Iris pigment epithelial cell (primary cell): ENCODE measurements at regions not wholly inside any gene's neighbourhood (a gene's known extent, or its start where the extent isn't known, plus 50 kb on each side); places are given as distances from the start of the nearest gene placed in this dataset.

Experiments
- DNase-seq: peaks from one replicate; pipeline ENCODE4 v3.0.0-alpha.2; 2011; ENCODE audit warnings: low read depth

DNA sequence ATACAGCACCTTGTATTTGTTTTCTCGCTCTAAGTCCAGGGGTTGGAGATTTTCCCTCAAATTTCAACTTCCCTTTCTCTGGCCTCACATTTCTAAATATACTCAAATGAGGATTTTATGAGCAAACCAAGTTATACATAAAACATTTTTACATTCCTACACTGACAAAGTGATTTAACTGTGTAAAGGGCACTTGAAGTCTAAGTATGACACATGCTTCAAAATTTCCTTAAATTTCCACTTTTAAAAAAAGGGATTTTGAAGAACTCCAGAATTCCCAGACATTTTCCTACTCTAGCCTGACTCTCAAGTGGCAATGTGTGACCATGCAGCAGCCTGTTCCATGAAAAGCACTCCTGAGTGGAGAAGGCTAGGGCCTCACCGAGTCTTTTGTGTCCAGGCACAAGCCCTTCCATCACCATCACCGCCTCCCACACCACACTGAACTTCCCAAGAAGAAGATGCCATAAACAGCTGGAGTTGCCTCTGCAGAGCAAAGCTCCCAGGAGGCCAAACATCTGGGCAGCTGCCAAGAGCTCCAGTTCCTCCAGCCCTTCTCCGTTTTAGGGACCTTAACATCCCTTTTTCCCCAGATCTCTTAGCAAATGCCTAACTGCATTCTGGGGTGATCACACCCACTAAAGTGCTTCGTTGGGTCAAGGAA is 68.9 kb downstream of the NCR2 start:
- no peak for DNase-seq

DNA sequence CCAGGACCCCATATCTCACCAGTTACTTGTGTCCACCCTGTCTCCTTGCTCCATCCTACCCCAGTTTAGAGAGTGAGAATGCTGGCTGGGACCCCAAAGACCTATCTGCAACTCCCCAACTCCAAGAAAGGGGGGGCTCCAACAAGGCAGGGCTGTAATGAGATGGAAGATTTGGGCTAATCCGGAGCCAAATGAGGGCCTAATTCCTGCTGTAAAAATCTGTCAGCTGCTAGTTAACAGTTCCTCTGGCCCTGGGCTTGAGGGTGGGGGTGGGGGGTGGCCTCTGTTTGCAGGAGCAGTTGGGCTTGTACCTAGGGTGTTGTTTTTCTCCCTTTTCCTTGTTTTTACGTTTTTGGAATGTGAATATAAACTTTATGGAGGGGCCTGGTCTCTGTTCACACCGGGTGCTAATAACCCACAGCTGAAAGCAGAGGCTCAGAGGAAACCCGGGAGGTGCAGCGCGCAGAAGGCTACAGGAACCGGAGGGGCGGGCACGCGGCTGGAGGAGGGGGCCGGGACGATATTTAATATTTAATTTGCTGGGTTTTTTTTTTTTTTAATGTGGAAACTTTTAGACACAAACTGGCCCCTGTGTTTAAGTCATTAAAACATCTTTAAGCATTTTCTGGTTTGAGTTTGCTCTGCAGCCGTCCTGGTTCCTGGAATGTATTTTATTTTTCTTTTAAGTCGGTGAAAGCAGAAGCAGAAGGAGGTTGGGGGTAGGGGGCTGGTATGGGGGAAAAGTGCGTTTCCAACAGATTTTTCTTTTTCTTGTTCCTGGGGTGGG is 70.7 kb downstream of the NCR2 start:
- DNase-seq: no peak

DNA sequence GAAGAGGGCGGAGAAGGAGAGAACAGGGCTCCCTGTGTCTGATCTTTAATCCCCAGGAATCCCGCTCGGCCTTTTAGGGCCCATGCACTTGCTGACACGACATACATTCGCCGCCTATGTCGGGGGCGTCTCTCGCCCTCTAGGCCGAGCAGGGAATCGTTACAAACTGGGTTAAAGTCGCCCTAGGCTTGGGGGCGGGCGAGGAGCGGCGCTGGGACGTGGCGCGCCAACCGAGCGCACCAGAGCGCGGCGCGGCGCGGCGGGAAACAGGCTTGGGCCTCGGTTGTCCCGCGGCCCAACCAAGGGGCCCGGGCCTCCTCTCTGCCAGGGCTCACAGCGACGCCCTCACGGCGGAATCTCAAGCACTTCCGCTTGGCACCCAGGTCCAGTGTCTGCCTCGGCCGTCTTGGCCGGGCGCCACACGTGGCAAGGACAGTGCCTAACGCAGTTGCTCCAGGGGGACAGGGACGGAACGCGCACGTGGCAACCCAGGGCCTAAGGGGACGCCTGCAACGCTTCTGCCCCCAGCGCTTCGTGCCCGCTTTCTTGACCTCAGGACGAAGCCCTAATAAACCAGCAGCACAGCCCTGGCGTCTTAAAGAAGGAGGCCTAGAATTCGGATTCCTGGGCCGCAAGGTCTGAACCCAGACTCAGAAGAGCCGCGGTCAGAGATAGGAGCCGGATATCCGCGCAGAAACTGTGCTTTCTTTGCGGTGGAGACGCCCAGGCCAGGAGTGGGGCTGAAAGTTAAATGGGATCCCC is 71.5 kb downstream of the NCR2 start:
- no peak for DNase-seq

DNA sequence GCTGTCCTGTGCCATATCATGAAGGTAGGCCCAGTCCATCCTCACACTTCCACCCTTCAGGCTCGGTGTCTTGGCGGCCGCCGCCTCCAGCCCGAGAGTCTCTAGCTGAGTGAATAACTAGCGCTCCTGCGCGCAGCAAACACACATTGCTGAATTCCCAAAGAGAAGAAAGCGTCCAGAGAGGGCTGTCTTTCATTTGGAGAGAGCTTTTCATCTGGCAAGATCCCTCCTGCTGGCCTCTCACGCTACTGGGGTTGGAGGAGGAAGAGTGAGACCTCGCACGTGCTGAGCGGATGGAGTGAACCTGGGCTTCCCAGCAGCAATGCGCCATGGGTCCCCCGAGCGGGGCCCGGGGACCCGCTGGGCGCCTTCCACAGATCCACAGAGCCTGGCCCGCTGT is 73.2 kb downstream of the NCR2 start:
- DNase-seq: no peak

DNA sequence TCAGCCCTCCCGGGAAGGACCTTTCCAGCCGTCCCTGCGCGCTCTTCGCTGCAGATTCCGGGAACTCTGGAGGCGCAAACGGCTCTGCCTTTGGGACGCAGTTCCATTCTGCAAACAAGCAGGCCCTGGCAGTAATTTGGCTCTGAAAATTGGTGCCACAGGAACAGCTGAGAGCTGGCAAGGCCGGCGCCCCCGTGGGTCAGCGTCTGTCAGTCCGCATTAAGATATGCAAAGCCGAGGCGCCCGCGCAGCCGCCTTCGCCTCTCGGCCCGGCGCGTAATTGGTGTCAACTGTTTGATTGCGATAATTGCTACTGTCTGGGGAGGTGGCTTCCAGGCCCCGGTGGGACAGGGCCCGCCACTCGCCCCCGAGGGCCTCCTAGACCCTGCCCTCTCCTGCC is 73.6 kb downstream of the NCR2 start:
- no peak for DNase-seq

DNA sequence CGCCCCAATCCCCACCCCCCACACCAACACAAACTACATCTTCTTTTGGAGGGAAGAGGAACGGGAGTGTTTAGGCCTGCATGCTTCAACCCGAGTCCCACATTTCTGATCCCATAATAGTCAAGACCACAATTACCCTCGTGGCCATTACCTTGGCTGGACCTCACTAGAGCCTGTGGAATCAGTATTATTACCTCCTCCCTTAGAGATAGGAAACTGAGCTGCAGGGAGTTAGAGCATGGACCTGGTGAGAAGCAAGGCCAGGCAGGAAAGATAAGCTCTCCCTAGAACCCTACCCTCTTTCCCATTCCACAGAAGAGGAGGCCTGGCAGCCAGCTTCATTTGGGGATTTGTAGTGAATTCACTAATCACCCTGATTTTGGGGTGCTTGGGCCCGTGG is 74.1 kb downstream of the NCR2 start:
- no peak for DNase-seq

DNA sequence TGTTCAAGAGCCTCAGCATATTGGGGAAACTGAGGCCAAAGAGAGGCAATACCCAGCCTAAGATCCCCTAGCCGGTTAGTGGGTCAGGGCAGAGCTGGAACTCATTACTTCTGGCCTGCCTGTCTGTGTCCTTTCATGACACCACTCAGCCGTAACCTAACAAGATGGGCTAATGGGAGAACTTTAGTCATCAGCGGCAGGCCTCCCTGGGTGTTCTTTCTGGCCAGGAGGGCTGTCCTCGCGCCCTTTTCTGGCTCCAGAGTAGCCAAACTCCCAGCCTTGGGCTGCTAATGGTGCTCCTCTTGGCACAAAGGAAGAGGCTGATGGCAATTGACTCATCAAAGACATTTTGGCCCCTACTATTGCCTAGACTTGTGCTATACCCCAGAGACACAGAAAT is 76.6 kb downstream of the NCR2 start:
- no peak for DNase-seq

DNA sequence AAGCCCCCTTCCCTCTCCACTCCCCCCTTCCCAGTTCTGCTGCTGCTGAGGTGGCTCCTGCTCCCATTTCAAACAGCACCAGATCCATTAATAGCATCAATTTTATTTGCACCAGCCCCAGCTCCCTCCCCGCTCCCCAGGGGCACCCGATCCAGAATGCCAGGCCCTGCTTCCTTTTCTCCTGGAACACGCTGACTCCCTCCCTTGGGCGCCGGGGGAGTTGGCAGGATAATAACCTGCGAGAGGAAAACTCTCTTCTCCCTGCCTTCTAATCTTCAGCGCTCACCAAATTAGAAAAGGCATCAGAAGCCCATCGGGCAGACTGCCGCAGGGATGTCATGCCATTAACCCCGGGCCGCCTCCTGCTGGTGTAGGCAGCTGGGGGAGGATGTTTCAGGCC is 77.8 kb downstream of the NCR2 start:
- no peak for DNase-seq

DNA sequence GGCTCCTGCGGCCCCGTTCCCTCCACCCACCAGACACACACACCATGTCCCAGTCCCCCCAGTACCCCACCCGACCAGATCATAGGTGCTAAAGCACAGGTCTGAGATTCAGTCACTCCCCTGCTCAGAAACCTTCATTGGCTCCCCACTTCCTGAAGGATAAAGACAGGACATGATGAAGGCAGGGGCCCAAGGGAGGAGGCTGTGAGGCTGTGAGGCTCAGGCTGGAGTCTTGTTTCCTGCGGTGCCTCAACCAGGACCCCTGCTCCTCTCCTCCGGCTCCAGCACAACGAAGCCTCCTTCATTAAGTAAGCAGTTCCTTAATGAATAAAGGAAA is 81.1 kb downstream of the NCR2 start:
- DNase-seq: no peak

DNA sequence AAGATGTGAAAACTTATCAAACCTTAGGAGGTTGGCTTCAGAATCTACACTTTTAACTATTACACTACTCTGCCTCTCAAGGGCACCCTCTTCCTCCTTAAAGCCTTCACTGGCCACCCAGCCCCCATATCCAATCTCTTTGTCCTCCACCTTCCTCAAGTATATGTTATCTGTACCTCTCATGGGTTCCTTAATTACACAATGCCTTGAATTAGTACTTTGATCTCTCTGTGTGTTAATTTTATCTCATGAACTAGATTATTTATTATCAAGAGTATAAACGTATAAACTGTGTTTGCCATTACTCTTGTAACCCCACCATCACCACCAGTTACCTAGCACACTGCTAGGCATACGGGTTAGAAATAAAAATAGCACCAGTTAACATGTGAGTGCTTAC is 83.3 kb downstream of the NCR2 start:
- DNase-seq: no peak

DNA sequence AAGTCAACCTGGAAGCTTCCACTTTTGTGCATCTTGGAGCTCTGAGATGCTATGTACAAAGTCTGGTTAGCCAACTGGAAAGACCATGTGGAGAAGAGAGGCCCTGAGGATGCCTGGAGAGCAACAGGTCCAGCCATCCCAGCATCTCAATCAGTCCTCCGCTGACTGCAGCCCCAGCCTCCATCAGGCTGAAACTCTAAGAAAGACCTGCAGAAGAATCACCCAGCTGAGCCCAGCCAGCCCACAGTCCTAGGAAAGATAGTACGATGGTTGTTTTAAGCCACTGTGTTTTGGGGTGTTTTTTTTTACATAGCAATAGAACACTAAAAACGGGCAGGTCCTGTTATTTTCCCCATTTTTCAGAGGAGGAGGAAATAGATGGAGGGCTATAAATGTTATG is 84.0 kb downstream of the NCR2 start:
- DNase-seq: no peak

DNA sequence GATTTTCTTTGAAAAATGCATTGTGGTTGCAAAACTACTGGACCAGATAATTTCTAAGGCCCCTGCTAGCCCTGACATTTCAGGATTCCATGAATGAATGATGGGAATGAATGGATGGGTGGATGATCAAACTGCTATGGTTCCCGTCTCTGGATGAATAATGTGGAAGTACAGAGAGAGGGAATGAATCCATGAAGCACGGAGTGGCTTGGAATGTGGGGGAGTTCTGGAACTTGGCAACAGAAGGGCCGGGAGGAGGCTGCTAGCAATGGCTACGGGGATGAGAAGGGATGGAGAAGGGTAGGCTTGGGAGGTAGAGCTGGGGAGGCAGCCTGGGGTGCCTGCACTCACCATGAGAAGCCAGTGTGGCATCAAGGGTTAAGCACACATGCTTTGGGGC is 84.8 kb downstream of the NCR2 start:
- no peak for DNase-seq

DNA sequence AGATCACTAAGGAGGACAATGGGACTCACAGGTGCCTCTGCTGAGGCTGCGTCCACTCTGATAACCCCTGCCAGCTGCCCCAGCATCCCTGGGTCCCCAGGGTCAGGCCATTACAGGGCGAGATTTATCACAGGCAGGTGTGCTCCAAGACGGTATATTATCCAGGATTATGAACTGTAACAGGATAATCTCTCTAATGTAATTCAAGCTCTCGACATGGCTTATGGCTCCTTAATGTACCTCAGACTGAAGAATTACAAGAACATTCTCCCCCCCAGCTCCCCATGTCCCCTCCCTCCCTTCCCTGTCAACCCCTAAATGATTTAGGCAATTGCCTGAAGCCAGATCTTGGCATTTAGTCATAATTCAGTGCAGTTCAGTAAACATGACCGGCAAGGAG is 86.8 kb downstream of the NCR2 start:
- no peak for DNase-seq

DNA sequence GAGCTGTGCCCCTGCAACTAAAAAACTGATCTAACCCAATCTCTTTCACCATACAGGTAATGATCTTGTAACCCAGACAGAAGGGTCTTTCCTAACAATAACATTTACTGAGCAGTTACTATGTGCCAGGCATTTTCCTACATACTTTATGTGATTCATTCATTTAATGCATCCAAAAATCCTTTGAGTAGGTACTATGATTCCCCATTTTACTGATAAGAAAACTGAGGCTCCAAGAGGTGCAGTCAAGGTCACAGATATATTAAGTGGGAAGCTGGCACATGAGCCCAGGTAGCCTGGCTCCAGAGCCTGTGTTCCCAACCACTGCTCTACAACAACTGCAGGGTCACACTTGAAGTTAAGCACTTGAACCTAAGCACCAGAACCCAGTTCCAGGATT is 87.6 kb downstream of the NCR2 start:
- DNase-seq: no peak

DNA sequence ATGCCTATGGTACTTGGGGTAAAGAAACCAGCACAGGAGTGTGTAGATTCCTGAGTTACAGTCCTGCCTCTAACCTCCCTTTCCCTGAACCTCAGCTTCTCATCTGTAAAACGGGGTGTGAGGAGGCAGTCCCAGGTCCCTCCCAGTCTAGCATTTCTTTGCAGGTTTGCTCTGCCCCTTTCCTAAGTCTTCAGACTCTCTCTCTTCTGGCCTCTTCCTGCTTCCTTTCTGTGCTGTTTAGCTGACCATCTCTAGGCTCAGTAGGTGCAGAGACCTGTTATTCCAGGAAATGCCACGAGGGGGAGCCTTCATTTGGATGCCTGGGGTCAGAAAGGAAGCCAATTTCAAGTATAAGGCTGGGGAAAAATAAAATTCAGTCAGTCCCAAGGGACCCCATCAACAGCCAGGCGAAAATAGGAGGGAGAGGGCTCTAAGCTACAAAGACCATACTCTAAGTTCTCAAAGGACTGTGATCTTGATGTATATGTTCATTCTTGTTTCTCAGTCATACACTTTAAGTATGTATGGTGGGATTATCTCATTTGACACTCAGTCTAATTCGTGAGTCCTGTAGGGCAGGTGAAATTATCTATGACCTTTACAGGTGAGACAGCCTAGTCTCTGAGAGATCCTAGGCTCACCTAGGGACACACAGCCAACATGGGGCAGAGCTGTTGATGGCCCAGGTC is 89.1 kb downstream of the NCR2 start:
- DNase-seq: peak; percentile 71

DNA sequence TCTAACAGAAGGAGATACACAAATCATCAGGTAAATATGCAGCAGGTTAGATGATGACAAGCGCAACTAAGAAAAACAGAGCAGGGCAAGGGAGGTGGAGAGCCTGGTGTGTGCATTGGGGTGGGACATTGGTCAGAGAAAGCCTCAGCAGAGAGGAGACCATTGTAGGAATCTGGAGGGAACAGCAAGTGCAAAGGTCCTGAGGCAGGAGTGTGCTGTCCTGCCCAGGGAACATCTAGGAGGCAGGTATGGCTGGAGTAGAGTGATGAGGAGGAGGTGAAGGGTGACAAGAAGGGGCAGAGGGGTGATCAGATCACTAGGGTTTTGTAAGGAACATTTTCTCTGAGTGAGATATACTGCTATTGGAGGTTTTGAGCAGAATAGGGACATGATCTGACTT is 90.1 kb downstream of the NCR2 start:
- no peak for DNase-seq

DNA sequence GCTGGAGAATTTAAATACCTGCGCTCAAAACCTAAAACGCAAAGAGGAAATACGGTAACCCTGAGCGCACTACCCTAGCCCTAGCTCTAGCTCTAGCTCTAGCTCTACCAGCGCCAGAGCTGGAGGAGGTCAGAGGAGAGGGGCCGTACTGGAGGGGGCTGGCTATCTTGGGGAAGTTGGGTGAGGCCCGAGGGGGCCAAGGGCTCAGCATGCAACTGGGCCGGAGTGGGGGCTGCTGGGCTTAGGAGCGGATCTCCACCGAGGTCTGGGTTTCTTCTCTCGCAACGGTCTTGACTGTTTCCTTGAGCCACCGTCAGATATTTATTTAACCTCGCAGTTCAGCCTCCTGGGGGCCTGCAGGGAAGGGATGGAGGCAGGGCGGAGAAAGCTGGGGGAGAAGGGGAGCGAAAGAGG is 91.0 kb downstream of the NCR2 start:
- no peak for DNase-seq

DNA sequence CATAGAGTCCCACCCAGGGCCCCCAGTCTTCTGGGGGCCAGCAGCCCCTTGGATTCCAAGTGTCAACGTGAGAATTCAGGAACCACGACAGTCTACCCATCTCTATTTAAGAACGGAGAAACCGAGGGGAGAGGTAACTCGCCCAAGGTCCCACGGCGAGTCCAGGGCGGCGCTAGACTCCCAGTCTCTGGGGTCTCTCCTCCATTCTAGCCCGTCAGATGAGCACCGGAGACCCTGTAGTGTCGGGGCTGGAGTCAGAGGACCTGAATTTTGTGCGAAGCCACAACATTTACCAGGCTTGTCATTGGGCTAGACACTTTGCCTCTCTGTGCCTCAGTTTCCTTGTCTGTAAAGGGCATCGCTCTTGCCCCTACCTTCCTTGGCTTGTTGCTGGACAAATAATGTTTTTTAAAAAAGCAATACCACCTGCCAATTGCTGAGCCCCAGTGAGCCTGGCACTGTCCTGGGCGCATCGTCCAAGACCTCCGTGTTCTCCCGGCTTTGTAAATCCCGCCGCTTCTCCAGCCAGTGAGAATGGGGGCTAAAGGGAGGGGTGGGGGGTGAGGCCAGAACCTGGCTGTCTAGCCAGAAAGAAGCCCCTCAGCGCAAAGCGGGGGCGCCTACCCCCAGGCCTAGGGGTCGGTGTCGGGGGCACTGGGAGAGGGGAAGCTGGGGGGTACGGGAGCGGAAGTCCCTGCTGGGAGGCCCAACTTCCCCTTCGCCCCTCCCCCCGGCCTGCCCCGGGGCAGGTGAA is 91.7 kb downstream of the NCR2 start:
- DNase-seq: no peak

DNA sequence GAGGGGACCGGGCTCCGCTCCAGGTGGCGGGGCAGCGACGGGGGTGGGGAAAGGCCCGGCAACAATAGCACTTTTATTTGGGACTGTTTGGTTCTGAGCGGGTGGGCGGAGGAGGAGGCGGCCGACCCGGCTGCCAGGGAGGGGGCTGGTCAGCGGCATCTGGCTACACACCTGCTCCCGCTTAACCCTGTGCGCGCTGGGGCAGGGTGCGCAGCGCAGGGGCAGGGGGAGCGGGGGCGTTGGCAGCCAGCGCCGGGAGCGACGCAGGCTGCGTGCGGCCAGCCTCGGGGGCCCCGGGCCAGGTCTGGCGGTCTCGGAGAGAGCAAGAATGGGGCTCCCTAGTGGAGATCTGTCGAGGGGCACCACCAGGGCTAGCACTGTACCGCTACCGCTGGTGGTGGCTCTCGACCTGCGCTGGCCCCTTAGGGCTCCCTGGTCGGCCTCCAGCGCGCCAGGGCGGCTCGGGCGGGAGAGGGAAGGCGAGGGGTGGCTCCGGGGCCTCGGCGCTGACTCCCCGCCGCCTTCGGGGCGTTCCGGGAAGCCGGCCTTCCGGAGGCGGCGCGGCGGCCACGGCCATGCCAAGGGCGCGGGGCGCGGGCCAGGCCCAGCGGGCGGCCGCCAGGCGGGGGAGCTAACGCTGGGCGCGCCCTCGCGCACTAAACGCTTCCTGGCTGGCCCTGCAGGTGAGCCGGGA is 92.4 kb downstream of the NCR2 start:
- no peak for DNase-seq

DNA sequence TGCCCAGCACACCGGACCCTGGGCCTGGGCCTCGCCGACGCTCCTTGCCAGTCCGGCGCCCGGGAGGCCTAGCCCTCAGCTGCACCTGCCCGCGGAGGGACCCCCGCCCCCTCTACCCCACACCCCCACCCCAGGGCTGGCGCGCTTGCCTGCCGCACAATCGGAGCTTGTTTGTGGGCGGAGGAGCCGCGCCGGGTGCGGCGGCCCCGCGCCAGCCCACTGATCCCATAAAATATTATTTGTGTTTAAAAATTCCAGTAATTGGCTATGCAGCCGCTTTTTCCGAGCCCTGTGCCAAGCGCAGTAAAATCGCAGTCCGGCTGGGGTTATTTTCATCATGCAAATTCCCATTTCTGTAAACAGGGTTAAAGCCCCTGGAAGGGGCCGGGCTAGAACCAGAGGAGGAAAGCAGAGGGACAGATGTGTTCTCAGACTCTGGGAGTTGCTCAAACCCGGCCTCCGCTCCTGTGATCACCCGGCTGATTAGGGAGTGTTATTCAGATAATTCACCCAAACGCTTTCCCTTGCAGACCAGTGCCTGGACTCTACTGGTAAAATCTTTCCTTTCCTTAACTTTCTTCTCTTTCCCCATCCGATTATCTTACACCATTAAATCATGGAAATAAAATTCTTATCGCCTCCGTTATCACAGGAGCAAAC is 93.1 kb downstream of the NCR2 start:
- DNase-seq: no peak

DNA sequence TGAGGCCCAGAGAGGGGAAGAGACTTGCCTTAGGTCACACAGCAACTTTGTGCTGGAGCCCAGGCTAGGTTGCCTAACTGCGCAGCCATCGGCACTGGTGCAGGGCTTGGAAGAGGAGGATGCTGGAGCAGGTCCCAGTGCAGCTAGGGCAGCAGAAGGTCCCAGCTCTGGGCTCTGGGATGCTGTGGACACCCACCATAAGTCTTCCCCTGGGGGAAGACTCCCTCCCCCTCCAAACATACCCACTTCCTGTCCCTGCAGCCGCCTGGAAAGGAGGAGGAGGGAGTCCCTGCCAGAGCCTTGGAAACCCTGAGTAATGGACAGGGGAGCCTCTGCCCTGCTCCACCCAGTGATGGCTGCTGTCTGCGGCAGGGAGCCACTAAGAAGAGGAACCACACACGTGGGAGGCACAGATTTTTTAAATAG is 93.6 kb downstream of the NCR2 start:
- peak; percentile 53 for DNase-seq
